ENCODE measurements at regions not wholly inside any gene's neighbourhood (a gene's known extent, or its start where the extent isn't known, plus 50 kb on each side); places are given as distances from the start of the nearest gene placed in this dataset.
"Not testable (repeated sequence)": the region's sequence is repeated elsewhere in the genome, so short reads cannot be mapped to it uniquely, and the experiment has no call there.

DNA sequence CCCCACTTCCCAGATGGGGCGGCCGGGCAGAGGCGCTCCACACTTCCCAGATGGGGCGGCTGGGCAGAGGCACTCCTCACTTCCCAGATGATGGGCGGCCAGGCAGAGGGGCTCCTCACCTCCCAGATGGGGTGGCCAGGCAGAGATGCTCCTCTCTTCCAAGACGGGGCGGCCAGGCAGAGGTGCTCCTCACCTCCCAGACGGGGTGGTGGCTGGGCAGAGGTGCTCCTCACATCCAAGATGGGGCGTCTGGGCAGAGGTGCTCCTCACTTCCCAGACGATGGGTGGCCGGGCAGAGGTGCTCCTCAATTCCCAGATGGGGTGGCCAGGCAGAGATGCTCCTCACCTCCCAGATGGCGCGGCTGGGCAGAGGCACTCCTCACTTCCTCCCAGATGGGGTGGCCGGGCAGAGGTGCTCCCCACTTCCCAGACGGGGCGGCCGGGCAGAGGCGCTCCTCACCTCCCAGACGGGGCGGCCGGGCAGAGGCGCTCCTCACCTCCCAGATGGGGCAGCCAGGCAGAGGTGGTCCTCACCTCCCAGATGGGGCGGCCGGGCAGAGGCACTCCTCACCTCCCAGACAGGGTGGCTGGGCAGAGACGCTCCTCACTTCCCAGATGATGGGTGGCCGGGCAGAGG is 275.2 kb downstream of the LIPI start:
- DNase-seq (ENCODE audit: low spot score in 2 of 2); FAIRE-seq: not testable (repeated sequence)

DNA sequence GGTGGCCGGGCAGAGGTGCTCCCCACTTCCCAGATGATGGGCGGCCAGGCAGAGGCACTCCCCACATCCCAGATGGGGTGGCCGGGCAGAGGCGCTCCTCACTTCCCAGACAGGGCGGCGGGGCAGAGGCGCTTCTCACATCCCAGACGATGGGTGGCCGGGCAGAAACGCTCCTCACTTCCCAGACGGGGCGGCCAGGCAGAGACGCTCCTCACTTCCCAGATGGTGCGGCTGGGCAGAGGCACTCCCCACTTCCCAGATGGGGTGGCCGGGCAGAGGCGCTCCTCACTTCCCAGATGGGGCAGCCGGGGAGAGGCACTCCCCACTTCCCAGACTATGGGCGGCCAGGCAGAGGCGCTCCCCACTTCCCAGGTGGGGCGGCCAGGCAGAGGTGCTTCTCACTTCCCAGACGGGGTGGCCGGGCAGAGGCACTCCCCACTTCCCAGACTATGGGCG is 275.8 kb downstream of the LIPI start:
- not testable (repeated sequence) for FAIRE-seq; DNase-seq (ENCODE audit: low spot score in 2 of 2)

DNA sequence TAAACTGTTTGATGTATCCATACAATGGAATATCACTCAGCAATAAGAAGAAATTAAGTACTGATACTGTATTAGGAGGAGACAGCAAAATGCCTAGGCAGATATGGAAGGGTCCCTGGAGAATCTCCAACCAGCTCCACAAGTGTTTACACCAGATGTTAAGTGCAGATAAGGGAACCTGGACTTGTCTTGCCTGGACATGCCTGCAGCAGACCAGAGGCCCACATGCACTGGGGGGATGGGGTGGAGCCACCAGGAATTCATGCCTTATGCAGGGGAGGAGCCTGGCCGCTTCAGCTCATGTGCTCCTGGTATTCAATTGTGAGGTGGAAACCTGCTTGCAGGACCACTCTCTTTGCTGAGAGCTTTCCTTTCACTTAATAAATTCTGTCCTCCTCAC is 287.6 kb downstream of the LIPI start:
- not testable (repeated sequence) for DNase-seq (ENCODE audit: low spot score in 2 of 2); FAIRE-seq

DNA sequence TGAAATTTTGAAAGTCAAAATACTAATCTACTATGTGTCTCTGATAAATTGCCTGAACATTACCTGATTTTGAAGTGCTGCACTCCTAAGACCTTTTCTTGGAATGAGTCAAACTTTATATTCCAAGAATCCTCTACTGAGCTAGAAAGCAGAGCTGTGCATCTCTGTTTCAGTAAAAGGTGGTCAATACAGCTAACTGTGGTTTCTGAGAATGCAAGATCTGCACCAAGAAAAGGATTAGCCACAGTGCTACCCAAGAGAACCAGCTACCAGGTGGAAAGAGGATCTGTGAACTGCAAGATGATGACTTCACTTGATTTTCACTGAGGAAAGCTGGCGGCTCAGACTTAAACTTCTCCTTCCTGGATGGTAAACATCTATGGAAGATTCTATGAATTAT is 289.3 kb downstream of the LIPI start:
- not testable (repeated sequence) for FAIRE-seq; DNase-seq (ENCODE audit: low spot score in 2 of 2)

DNA sequence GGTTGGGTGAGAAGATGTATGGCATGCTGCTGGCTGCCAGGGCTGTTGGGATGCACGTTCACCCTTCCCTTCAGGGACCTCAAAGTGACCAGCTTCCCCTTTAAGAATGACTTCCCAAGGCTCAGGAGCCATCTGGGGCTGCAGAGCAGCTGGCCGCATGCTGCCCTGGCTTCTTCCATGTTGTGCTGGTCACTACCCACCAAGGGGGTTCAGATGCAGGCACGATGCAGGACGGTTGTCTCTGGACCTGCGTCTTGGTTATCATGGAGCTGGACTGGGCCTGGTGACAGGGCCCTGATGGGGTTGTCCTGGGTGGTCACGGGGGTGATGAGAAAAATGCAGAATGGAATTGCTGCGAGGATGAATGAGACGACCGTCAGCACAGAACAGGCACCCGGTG is 297.8 kb downstream of the POTED start:
- not testable (repeated sequence) for FAIRE-seq; DNase-seq (ENCODE audit: low spot score in 2 of 2)

DNA sequence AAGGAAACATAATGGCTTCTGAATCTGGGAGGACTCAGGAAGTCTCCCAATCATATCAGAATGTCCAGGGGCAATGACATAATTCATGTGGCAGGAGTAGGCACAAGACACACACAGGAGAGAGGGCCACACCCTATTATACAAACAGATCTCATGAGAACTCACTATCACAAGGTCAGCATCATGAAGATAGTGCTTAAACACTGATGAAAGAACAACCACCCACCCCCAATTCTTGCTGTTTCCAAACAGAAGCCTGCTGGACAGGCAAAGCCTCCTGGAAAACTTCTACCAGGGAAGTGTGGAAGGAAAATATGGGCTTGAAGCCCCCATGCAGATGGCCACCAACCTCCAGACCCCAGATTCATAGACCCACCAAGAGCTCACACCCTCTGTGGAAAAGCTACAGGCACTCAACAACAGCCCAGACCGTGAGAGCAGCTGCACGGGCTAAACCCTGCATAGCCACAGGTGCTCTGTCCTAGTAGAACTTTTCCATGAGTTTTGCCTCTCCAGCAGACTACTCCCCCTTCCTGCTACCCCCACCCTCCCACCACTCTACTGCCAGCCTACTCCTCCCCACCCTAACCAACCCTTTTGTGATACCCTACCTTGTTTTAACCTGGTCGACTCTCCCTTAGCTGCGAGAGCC is 287.1 kb downstream of the POTED start:
- not testable (repeated sequence) for FAIRE-seq; DNase-seq (ENCODE audit: low spot score in 2 of 2)

DNA sequence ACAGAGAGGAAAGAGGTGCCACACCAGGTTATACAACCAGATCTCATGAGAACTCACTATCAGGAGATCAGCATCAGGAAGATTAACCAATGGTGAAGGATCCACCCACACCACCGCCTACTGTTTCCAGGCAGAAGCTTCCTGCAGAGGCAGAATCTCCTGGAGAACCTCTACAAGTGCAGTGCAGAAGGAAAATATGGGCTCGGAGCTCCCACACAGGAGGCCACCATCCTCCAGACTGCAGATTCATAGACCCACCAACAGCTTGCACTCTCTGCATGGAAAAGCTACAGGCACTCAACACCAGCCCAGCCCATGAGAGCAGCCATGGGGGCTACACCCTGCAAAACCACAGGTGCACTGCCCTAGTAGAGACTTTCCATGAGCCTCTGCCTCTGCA is 284.0 kb downstream of the POTED start:
- DNase-seq (ENCODE audit: low spot score in 2 of 2); FAIRE-seq: not testable (repeated sequence)

DNA sequence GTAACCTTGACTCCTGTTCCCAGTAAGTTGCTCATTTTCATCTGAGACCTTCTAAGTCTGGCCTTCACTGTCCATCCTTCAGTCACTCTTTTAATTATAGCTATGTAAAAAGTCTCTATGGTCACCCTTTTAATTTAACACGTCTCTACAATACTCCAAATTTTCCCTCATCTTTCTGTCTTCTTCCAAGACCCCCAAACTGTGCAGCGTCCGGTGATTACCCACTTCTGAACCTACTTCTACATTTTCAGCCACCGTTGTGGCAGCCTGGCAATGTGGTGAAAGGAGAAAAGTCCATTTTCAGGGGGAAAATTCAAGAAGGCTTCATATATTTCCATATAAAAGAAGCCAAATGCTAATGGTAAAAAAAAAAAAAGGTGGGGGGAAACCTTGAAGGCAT is 283.4 kb downstream of the POTED start:
- DNase-seq (ENCODE audit: low spot score in 2 of 2); FAIRE-seq: not testable (repeated sequence)

DNA sequence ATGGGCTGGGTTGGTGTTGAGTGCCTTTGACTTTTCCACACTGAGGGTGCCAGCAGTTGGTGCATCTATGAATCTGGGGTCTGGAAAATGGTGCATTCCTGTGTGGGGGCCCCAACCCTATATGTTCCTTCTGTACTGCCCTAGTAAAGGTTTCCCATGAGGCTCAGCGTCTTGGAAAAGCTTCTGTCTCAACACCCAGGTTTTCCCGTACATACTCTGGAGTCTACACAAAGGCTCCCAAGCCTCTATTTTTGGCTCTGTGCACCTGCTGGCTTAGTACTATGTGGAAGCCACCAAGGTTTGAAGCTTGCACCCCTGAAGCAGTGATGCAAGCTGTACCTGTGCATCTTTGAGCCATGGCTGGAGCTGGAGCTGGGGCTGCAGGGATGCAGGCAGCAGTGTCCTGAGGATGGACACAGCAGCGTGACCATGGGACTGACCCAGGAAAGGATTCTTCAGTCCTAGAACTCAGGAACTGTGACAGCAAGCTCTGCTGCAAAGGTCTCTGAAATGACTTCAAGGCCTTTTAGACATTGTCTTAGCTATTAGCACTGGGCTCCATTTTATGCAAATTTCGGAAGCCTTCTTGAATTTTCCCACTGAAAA is 282.7 kb downstream of the POTED start:
- DNase-seq (ENCODE audit: low spot score in 2 of 2); FAIRE-seq: not testable (repeated sequence)

DNA sequence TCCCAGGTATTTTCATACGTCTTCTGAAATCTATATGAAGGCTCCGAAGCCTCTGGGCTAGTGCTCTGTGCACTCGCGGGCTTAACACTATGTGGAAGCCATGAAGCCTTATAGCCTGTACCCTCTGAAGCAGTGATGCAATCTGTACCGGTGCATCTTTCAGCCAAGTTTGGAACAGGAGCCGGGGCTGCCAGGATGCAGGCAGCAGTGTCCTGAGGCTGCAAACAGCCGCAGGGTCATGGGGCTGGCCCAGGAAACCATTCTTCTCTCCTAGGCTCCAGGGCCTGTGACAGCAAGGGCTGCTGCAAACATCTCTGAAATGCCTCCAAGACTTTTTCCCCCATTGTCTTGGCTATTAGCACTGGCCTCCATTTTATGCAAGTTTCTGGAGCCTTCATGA is 279.6 kb downstream of the POTED start:
- DNase-seq (ENCODE audit: low spot score in 2 of 2); FAIRE-seq: not testable (repeated sequence)

DNA sequence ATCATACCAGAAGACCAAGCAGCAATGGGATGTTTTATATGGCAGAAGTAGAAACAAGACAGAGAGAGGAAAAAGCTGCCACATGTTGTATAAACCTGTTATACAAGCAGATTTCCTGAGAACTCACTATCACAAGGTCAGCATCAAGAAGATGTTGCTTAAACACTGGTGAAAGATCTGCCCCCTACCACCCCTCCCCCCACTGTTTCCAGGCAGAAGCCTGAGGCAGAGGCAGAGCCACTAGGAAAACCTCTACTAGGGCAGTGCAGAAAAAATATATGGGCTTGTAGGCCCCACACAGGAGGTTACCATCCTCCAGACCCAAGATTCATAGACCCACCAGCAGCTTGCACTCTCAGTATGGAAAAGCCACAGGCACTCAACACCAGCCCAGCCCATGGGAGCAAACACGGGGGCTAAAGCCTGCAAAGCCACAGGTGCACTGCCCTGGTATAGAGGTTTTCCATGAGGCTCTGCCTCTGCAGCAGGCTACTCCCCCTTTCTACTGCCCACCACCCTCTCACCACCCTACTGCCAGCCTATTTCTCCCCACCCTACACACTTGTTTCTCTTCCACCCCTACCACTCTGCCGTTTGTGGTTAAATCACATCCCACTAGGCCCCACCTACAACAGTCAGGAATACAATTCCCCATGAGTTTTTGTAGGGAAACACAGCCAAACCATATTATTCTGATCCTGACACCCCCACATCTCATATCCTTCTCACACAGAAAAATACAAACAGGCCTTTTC is 274.2 kb downstream of the POTED start:
- FAIRE-seq; DNase-seq (ENCODE audit: low spot score in 2 of 2): not testable (repeated sequence)

DNA sequence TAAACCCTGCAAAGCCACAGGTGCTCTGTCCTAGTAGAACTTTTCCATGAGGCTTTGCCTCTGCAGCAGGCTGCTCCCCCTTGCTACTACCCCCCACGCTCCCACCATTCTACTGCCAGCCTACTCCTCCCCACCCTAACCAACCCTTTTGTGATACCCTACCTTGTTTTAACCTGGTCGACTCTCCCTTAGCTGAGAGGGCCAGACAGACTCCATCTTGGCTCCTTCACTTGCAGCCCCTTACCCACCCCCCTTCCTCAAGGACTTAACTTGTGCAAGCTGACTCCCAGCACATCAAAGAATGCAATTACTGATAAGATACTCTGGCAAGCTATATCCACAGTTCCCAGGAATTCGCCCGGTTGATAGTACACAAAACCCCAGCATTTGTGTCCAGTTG is 267.9 kb downstream of the POTED start:
- not testable (repeated sequence) for FAIRE-seq

DNA sequence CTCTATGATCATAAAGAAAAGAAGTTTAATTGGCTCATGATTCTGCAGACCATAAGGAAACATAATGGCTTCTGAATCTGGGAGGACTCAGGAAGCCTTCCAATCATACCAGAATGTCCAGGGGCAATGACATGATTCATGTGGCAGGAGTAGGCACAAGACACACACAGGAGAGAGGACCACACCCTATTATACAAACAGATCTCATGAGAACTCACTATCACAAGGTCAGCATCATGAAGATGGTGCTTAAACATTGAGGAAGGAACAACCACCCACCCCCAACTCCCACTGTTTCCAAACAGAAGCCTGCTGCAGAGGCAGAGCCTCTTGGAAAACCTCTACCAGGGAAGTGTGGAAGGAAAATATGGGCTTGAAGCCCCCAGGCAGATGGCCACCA is 267.4 kb downstream of the POTED start:
- FAIRE-seq; DNase-seq (ENCODE audit: low spot score in 2 of 2): not testable (repeated sequence)

More for the DNA sequence above, 267.9 kb downstream of the POTED start:
- DNase-seq (ENCODE audit: low spot score in 2 of 2), result not testable (repeated sequence)

DNA sequence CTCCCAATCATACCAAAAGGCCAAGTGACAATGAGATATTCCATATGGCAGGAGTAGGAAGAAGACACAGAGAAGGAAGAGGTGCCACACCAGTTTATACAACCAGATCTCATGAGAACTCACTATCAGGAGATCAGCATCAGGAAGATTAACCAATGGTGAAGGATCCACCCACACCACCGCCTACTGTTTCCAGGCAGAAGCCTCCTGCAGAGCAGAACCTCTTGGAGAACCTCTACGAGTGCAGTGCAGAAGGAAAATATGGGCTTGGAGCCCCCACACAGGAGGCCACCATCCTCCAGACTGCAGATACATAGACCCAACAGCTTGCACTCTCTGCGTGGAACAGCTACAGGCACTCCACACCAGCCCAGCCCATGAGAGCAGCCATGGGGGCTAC is 264.4 kb downstream of the POTED start:
- not testable (repeated sequence) for DNase-seq (ENCODE audit: low spot score in 2 of 2); FAIRE-seq

DNA sequence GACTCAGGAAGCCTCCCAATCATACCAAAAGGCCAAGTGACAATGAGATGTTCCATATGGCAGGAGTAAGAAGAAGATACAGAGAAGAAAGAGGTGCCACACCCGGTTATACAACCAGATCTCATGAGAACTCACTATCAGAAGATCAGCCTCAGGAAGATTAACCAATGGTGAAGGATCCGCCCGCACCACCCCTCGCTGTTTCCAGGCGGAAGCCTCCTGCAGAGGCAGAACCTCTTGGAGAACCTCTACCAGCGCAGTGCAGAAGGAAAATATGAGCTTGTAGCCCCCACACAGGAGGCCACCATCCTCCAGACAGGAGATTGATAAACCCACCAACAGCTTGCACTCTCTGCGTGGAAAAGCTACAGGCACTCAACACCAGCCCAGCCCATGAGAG is 245.1 kb downstream of the POTED start:
- FAIRE-seq (no peak), DNase-seq (ENCODE audit: low spot score in 2 of 2) (no peak)

DNA sequence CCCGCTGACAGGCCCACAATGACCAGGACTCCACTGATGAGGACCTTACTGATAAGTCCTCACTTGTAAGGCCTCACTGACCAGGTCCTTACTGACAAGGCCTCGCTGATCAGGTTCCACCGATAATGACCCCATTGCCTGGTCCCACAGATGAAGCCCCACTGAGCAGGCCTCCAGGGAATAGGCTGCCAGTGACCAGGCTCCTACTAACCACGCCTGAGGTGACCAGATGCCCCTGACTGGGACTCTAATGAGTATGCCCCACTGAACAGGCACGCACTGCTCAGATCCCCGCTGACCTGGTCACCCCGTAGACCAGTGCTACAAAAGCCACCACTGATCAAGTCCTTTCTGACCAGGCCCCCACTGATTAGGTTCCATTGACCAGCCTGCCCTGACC is 241.2 kb downstream of the POTED start:
- not testable (repeated sequence) for DNase-seq (ENCODE audit: low spot score in 2 of 2); FAIRE-seq

DNA sequence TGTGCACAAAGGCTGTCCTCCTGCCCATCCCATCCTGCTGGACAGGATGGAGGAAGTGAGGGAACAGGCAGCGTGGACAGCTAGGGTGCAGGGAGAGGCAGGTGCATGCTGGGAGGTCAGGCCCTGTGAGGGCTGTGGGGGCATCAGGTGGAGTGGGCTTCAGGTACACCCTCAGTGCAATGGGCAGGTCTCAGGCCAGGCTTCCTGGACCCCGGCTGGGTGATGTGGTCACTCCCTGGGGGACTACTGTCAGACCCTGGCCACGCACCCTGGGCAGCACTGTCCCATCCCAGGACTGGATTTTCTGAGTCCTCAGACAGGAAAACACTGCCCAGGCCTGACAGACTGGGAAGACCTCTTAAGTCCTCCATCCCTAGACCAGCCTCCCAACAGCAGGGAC is 239.9 kb downstream of the POTED start:
- not testable (repeated sequence) for DNase-seq (ENCODE audit: low spot score in 2 of 2); FAIRE-seq

DNA sequence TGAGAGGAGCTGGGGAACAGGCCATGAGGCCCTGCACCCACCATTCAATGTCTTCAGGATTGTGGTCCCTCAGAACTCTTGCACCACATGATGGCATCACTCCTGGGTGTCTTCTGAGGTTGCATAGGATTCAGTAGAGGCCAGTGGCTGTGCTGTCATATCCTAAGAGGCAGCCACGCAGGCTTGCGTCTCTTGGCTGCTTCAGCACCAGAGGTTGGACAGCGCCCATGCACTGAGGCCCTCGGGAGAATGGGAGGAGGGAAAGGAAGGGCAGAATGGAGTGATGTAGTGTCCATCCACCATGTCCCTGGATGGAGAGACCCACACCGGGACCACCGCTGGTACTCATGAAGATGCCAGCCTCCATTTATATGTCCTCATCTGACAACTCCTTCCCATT is 237.1 kb downstream of the POTED start:
- DNase-seq (ENCODE audit: low spot score in 2 of 2), result not testable (repeated sequence)

DNA sequence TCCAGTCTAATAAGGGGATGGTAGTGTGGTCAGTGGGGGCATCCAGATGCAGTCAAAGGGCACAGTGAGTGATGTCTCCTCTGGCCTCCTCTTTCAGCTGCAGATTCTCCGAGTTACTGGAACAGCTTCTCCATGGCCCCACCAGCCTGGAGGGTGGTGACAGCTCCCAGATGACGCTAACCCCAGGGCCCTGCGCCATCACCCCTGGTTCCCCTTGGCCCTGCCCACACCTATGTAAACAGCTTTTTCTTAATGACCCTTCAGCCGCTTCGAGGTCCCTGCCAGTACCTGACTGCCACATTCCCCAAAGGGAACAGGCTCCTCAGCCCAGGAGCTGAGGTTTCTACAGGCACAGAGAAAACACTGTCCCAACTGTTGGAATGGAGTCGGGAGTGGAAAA is 235.0 kb downstream of the POTED start:
- not testable (repeated sequence) for FAIRE-seq; DNase-seq (ENCODE audit: low spot score in 2 of 2)

More for the DNA sequence above, 237.1 kb downstream of the POTED start:
- not testable (repeated sequence) for FAIRE-seq

DNA sequence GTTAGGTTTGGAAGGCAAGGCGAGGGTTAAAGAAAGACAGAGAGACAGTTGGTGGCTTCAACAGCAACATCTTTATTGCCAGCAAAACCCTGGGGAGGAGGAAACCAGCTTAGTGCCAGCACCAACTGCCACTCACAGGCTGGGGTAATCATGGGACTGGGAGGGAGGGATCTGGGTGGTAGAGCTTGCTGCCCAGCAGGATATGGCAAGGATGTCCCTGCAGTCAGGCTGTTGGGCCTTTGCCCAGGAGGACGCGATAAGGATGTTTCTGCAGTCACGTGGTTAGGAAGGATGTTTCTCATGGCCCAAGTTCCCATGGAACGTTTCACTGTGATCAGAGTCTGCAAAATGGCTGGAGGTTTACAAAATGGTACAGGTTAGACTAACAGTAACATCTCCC is 233.5 kb downstream of the POTED start:
- FAIRE-seq; DNase-seq (ENCODE audit: low spot score in 2 of 2): not testable (repeated sequence)

Data from frontal cortex (tissue), 3 donors.